ENCODE measurements at regions not wholly inside any gene's neighbourhood (a gene's known extent, or its start where the extent isn't known, plus 50 kb on each side); places are given as distances from the start of the nearest gene placed in this dataset.

GRCh38 chr5:143886096-143886495 is 74.1 kb downstream of the HMHB1 start:
- Histone ChIP-seq H3K36me3 (ENCODE audit: control insufficient read depth in 1 of 2, insufficient read depth in 2 of 2, low read length in 1 of 2) (no peaks in the 10 kb centered on the region), H3K9me3 (ENCODE audit: control insufficient read depth, low read length) (no peaks in the 10 kb centered on the region), H3K27ac (ENCODE audit: low read depth in 1 of 2, low read length in 2 of 2) (no peak overlapping the region), H3K4me3 (ENCODE audit: low read length in 2 of 2) (no peak overlapping the region), H3K27me3 (ENCODE audit: control insufficient read depth in 1 of 2, insufficient read depth in 2 of 2, low read length in 1 of 2) (no peaks in the 10 kb centered on the region), H3K4me1 (ENCODE audit: control insufficient read depth in 1 of 2, insufficient read depth in 2 of 2, low read length in 2 of 2) (peaks cover 0 to 4% of the 10 kb centered on the region in 2 donors)
- intact Hi-C loops (cut with DNase I) = no loop called here
- 28 to 33% methylated on average over 3 of the region's 3 CpGs for WGBS, 2 donors
- DNase-seq = no peak
- no peak for ATAC-seq (ENCODE audit: low FRiP score)

GRCh38 chr5:143886651-143887638 is 75.0 kb downstream of the HMHB1 start:
- Histone ChIP-seq H3K36me3 (ENCODE audit: control insufficient read depth in 1 of 2, insufficient read depth in 2 of 2, low read length in 1 of 2) (no peaks in the 10 kb centered on the region), H3K9me3 (ENCODE audit: control insufficient read depth, low read length) (no peaks in the 10 kb centered on the region), H3K4me1 (ENCODE audit: control insufficient read depth in 1 of 2, insufficient read depth in 2 of 2, low read length in 2 of 2) (peaks cover 0 to 4% of the 10 kb centered on the region in 2 donors), H3K27me3 (ENCODE audit: control insufficient read depth in 1 of 2, insufficient read depth in 2 of 2, low read length in 1 of 2) (no peaks in the 10 kb centered on the region), H3K4me3 (ENCODE audit: low read length in 2 of 2) (no peak overlapping the region), H3K27ac (ENCODE audit: low read depth in 1 of 2, low read length in 2 of 2) (no peak overlapping the region)
- ATAC-seq (ENCODE audit: low FRiP score) (no peak), DNase-seq (peak; percentile 68 to 77)
- 6% methylated on average over 6 of the region's 6 CpGs for WGBS, 2 donors
- intact Hi-C loops (cut with DNase I) = no loop called here

- WGBS, 2 donors = 45 to 49% methylated on average over 5 of the region's 5 CpGs
- H3K9me3 ChIP-seq (ENCODE audit: control insufficient read depth, low read length) = no peaks in the 10 kb centered on the region
- no peak for ATAC-seq (ENCODE audit: low FRiP score)
- intact Hi-C loops (cut with DNase I) = no loop called here
- no peak for DNase-seq
- H3K27ac ChIP-seq (ENCODE audit: low read depth in 1 of 2, low read length in 2 of 2) = no peak overlapping the region
- H3K36me3 ChIP-seq (ENCODE audit: control insufficient read depth in 1 of 2, insufficient read depth in 2 of 2, low read length in 1 of 2) = no peaks in the 10 kb centered on the region
- no peaks in the 10 kb centered on the region for H3K27me3 ChIP-seq (ENCODE audit: control insufficient read depth in 1 of 2, insufficient read depth in 2 of 2, low read length in 1 of 2)
- H3K4me3 ChIP-seq (ENCODE audit: low read length in 2 of 2) = no peak overlapping the region
- peaks cover 0 to 4% of the 10 kb centered on the region in 2 donors for H3K4me1 ChIP-seq (ENCODE audit: control insufficient read depth in 1 of 2, insufficient read depth in 2 of 2, low read length in 2 of 2)
Observed at GRCh38 chr5:143887903-143888665, 76.1 kb downstream of the HMHB1 start.

GRCh38 chr5:143888912-143889311 is 77.0 kb downstream of the HMHB1 start:
- ATAC-seq (ENCODE audit: low FRiP score) = no peak
- H3K27me3 ChIP-seq (ENCODE audit: control insufficient read depth in 1 of 2, insufficient read depth in 2 of 2, low read length in 1 of 2) = no peaks in the 10 kb centered on the region
- H3K4me1 ChIP-seq (ENCODE audit: control insufficient read depth in 1 of 2, insufficient read depth in 2 of 2, low read length in 2 of 2) = peaks cover 0 to 4% of the 10 kb centered on the region in 2 donors
- no peak overlapping the region for H3K4me3 ChIP-seq (ENCODE audit: low read length in 2 of 2)
- intact Hi-C loops (cut with DNase I) = no loop called here
- no peaks in the 10 kb centered on the region for H3K9me3 ChIP-seq (ENCODE audit: control insufficient read depth, low read length)
- no peak for DNase-seq
- 93 to 99% methylated on average over 3 of the region's 3 CpGs for WGBS, 2 donors
- no peak overlapping the region for H3K27ac ChIP-seq (ENCODE audit: low read depth in 1 of 2, low read length in 2 of 2)
- no peaks in the 10 kb centered on the region for H3K36me3 ChIP-seq (ENCODE audit: control insufficient read depth in 1 of 2, insufficient read depth in 2 of 2, low read length in 1 of 2)

- ATAC-seq (ENCODE audit: low FRiP score) (no peak), DNase-seq (no peak)
- no peak overlapping the region for H3K27ac ChIP-seq (ENCODE audit: low read depth in 1 of 2, low read length in 2 of 2)
- H3K9me3 ChIP-seq (ENCODE audit: control insufficient read depth, low read length) = no peaks in the 10 kb centered on the region
- no peaks in the 10 kb centered on the region for H3K36me3 ChIP-seq (ENCODE audit: control insufficient read depth in 1 of 2, insufficient read depth in 2 of 2, low read length in 1 of 2)
- H3K4me1 ChIP-seq (ENCODE audit: control insufficient read depth in 1 of 2, insufficient read depth in 2 of 2, low read length in 2 of 2) = peaks cover 0 to 4% of the 10 kb centered on the region in 2 donors
- WGBS, 2 donors = 94 to 96% methylated on average over 3 of the region's 3 CpGs
- intact Hi-C loops (cut with DNase I) = no loop called here
- no peaks in the 10 kb centered on the region for H3K27me3 ChIP-seq (ENCODE audit: control insufficient read depth in 1 of 2, insufficient read depth in 2 of 2, low read length in 1 of 2)
- no peak overlapping the region for H3K4me3 ChIP-seq (ENCODE audit: low read length in 2 of 2)
Observed at GRCh38 chr5:143889986-143890385, 78.0 kb downstream of the HMHB1 start.

- H3K9me3 ChIP-seq (ENCODE audit: control insufficient read depth, low read length) = no peaks in the 10 kb centered on the region
- 49 to 54% methylated on average over 3 of the region's 3 CpGs for WGBS, 2 donors
- no peaks in the 10 kb centered on the region for H3K27me3 ChIP-seq (ENCODE audit: control insufficient read depth in 1 of 2, insufficient read depth in 2 of 2, low read length in 1 of 2)
- peaks cover 0 to 4% of the 10 kb centered on the region in 2 donors for H3K4me1 ChIP-seq (ENCODE audit: control insufficient read depth in 1 of 2, insufficient read depth in 2 of 2, low read length in 2 of 2)
- DNase-seq (no peak), ATAC-seq (ENCODE audit: low FRiP score) (no peak)
- H3K27ac ChIP-seq (ENCODE audit: low read depth in 1 of 2, low read length in 2 of 2) = no peak overlapping the region
- intact Hi-C loops (cut with DNase I) = no loop called here
- H3K36me3 ChIP-seq (ENCODE audit: control insufficient read depth in 1 of 2, insufficient read depth in 2 of 2, low read length in 1 of 2) = no peaks in the 10 kb centered on the region
- H3K4me3 ChIP-seq (ENCODE audit: low read length in 2 of 2) = no peak overlapping the region
Observed at GRCh38 chr5:143890487-143890886, 78.5 kb downstream of the HMHB1 start.

- no peaks in the 10 kb centered on the region for H3K9me3 ChIP-seq (ENCODE audit: control insufficient read depth, low read length)
- no peak for ATAC-seq (ENCODE audit: low FRiP score)
- H3K4me3 ChIP-seq (ENCODE audit: low read length in 2 of 2) = no peak overlapping the region
- intact Hi-C loops (cut with DNase I) = no loop called here
- no peak for DNase-seq
- H3K27ac ChIP-seq (ENCODE audit: low read depth in 1 of 2, low read length in 2 of 2) = no peak overlapping the region
- H3K27me3 ChIP-seq (ENCODE audit: control insufficient read depth in 1 of 2, insufficient read depth in 2 of 2, low read length in 1 of 2) = no peaks in the 10 kb centered on the region
- H3K4me1 ChIP-seq (ENCODE audit: control insufficient read depth in 1 of 2, insufficient read depth in 2 of 2, low read length in 2 of 2) = peaks cover 0 to 4% of the 10 kb centered on the region in 2 donors
- no peaks in the 10 kb centered on the region for H3K36me3 ChIP-seq (ENCODE audit: control insufficient read depth in 1 of 2, insufficient read depth in 2 of 2, low read length in 1 of 2)
- WGBS, 2 donors = 85 to 87% methylated on average over 1 of the region's 1 CpG
Observed at GRCh38 chr5:143892271-143892670, 80.3 kb downstream of the HMHB1 start.

- no peaks in the 10 kb centered on the region for H3K36me3 ChIP-seq (ENCODE audit: control insufficient read depth in 1 of 2, insufficient read depth in 2 of 2, low read length in 1 of 2)
- peaks cover 0 to 4% of the 10 kb centered on the region in 2 donors for H3K4me1 ChIP-seq (ENCODE audit: control insufficient read depth in 1 of 2, insufficient read depth in 2 of 2, low read length in 2 of 2)
- no peaks in the 10 kb centered on the region for H3K27me3 ChIP-seq (ENCODE audit: control insufficient read depth in 1 of 2, insufficient read depth in 2 of 2, low read length in 1 of 2)
- WGBS, 2 donors = 87 to 91% methylated on average over 2 of the region's 2 CpGs
- DNase-seq = no peak
- no peak for ATAC-seq (ENCODE audit: low FRiP score)
- no peak overlapping the region for H3K27ac ChIP-seq (ENCODE audit: low read depth in 1 of 2, low read length in 2 of 2)
- H3K9me3 ChIP-seq (ENCODE audit: control insufficient read depth, low read length) = no peaks in the 10 kb centered on the region
- intact Hi-C loops (cut with DNase I) = no loop called here
- H3K4me3 ChIP-seq (ENCODE audit: low read length in 2 of 2) = no peak overlapping the region
Observed at GRCh38 chr5:143892908-143893307, 80.9 kb downstream of the HMHB1 start.
